ACHN (cell line): ENCODE measurements at regions not wholly inside any gene's neighbourhood (a gene's known extent, or its start where the extent isn't known, plus 50 kb on each side); places are given as distances from the start of the nearest gene placed in this dataset.

Source experiments
- DNase-seq: peaks from one replicate; pipeline ENCODE4 v3.0.0-alpha.2; 2015
- in situ Hi-C: cut with HindIII; loops from 2 replicates; pipeline ENCODE4 v1.10.0; 2017; ENCODE audit warnings: low sequenced_read_pairs, low pct_ligation_motif_present, low pct_unique_long_range_greater_than_20kb

DNA sequence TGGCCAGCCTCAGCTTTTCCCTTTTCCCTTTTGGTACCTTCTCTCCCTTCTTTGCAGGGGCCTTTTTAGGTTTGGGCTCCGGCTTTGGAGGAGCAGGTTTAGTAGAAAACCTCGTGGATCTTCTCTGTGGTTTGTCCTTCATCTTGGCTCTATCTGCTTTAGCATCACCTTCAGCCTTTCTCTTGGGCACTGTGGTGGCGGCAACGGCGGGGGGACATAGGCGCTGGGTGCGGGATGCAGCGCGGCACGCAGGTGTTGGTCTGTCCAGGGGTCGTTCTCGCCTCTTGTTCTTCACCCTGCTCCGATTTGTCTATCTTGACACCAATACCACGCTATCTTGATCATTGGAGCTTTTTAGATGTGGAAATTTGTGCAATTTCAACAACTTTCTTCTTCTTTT, 64.5 kb upstream of the SMAD3 start:
- in situ Hi-C loops, result no loop called here
- DNase-seq, result no peak

DNA sequence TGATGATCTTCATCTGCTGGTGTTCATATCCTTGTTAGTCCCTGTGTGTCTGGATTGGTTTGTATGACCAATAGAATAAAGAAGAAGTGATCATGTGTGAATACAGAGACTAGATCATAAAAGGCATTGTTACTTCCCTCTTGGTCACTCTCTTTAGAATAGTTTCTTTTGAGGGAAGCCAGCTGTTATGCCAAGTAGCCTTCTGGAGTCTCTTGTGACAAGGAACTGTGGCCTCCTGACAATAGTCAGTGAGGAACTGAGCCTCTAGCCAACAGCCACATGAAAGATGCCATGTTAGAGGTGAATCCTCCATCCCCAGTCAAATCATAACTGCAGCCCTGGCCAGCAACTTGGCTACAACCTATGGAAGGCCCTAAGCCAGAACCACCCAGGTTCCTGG, 63.0 kb upstream of the SMAD3 start:
- in situ Hi-C loops, result no loop called here
- DNase-seq, result no peak

DNA sequence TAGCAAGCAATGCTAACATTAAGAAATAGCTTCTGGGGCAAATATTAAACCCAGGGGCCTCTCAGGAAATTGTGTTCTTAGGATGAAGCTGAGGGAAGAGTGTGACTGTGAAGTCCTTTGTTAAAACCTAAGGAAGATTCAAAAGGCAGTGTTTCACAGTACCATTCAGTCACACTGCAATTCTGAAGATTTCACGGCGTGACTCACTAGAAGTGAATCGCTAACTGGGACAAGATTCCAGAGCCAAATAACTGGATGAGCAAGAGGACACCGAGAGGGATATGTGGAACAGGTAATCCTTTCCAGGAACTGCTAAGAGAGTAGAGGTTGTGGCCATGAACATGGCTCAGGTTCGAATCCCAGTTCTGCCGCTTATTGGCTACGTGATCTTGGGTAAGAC, 61.8 kb upstream of the SMAD3 start:
- in situ Hi-C loops, result no loop called here

DNA sequence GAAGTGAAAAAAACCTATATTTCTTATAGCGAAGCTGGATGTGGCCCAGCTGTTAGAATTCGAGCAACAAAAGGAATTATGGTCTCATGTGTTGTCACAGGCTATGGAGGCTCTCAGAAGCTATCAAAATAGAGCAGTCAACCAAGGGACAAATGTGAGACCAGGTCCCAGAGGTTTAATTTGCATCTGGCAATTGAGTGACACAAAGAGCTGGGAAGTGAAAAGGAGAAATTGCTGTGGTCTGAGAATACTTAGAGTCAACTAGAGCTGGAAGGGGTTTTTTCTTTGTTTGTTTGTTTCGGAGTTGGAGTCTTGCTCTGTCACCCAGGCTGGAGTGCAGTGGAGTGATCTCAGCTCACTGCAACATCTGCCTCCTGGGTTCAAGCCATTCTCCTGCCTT, 61.3 kb upstream of the SMAD3 start:
- DNase-seq, result no peak
- in situ Hi-C loops, result no loop called here

More for the DNA sequence above, 61.8 kb upstream of the SMAD3 start:
- peak; percentile 42 for DNase-seq

DNA sequence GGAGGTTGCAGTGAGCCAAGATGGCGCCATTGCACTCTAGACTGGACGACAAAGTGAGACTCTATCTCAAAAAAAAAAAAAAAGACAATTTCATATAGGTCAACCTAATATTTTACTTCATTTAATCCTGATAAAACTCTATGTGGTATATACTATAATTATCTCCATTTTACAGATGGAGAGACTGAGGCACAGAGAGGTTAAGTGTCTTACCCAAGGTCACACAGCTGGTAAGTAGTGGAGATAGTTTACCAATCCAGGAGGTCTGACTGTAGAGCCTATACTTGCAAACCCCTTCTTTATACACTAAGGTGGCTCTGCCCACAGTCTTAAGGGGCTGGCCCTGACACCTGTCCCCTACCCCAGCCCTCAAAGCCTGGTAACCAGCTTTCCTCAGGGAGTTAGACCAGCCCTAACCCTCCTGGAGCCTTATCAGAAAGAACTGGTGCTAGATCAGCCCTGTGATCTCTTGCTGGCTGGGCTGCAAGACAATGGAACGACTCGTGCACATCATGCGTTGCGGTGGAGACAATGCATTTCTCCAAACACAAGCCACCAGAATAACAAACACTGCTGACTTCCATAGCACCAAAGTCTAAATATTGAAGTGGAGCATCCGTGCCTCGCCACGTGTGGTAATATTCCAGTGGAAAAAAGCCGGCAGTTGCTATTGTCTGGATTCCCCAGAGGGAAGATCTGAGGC, 60.0 kb upstream of the SMAD3 start:
- in situ Hi-C loops, result no loop called here
- no peak for DNase-seq

DNA sequence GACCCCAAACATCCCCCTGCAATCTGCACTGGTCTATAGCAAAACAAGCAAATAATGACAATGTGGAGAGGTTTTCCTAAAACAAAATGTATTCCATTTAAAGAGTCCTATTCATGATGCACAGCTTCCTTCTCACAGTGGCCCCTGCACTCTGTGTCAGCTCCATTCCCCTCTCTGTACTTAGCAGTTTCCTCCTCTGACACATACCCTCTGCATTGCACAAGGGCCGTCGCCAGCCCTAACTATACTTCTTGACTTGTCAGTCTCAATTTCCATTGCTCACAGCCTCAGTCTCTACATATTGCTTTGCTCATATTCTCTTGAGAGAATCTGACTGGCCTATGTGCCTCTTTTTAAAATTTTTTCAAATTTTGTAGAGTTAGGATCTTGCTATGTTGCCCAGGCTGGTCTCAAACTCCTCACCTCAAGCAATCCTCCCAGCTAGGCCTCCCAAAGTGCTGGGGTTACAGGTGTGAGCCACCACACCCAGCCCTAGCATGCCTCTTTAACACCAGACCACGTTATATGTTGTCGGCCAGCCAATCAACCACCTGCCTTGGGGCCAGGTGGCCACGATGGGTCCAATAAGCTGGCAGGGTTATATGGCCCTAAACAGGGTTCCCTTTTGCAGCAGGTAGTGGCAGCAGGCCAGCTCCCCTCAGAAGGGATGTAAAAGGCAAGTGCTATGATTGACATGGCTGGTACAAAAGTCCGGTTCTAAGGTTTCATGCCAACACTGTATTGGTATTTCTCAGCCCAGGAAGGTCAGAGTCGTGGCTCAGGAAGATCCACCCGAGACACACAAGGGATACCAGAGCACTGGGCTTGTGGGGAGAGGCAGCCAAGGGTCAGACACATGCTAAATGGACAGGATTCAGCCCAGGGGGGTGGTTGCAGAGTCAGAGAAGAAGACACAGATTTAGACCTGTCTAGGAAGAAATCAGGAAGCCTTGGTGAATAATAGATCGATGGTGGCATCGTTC, 59.0 kb upstream of the SMAD3 start:
- in situ Hi-C loops, result no loop called here
- DNase-seq, result no peak

DNA sequence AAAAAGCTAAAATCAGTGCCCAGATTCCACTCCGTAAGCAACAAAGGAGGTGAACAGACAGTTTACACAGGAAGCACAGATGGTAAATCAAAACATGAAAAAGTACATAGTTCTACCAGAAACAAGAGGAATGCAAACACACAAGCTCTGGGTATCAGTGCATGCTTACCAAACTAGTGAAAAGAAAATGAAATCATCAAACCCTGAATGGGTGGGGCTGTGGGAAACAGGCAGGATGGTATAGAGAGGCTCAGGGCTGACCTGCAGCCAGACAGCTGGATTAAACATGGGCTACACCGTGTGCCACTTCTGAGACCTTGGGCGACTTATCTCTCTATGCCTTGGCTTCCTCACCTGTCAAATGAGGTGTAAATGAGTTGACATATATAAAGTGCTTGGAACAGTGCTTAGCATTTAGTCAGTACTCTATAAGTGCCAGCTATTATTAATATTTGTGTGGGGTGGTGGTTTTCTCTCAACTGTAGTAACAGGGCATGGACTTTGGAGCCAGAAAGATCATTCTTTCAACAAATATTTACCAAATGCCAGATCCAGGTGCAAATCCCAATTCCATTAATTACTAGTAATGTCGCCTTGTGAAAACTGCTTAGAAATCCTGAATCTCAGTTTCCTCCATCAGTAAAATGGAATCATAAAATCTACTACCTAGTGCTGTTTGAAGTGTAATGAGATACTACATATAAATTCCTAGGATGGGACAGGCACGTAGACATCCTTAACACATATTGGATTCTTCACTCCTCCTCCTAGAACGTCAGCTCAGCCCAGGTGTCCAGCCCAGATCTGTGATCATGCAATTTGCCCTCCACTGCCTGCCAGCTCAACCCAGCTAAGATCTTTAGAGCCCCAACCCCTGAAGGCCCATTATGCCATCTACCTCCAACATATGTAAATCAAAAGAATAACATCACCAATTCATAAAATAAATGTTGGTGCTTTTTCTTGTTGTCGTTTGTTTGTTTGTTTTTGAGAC, 55.5 kb upstream of the SMAD3 start:
- in situ Hi-C loops, result no loop called here
- DNase-seq, result no peak

DNA sequence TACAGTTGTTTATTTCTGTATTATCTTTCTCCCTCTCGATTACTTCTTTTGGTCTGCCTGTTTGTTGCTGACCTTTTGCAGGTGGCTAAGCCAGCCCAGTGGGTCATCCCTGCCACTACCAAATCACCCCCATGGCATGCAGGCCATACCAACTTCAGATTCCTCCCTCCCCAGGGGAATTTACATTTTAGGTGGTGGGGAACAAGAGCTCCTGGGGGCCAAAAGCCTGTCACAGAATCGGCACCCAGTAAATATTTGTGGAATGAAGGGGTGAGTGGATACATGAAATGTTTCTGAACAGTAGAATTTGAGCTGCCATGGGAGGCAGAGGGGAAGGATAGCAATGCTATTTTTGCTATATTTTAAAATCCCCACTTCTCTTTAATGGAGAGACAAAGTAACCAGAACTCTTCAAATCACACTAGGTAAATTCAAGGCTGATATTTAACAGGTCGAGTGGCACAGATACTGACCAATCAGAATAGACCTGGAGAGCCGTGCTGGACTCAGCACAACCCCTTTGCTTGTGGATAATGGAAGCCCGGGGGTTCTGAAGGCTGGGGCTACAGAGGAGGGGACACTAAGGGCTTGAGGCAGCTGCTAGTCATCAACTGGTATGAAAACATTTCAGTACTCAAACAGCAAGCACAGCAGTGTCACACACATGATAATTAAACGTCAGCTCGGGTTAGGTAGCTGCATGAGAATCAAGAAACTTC, 54.3 kb upstream of the SMAD3 start:
- in situ Hi-C loops, result no loop called here
- DNase-seq, result no peak

DNA sequence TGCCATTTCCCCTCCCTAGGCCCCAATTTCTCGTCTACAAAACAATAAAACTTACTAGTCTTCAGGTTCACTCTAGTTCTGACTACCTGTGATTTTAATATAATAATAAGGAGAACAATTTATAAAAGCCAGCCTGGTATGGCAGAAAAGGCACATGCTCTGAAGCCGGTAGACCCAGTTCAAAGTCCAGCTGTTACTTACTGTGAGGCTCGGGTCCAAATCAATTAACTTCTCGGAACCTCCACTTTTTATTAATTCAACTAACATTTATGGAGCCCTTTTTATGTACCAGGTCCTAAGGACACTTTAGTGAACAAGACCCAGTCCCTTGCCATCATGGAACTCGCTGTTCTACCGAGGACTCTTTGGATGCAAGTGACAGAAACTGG, 53.8 kb upstream of the SMAD3 start:
- in situ Hi-C loops, result no loop called here

DNA sequence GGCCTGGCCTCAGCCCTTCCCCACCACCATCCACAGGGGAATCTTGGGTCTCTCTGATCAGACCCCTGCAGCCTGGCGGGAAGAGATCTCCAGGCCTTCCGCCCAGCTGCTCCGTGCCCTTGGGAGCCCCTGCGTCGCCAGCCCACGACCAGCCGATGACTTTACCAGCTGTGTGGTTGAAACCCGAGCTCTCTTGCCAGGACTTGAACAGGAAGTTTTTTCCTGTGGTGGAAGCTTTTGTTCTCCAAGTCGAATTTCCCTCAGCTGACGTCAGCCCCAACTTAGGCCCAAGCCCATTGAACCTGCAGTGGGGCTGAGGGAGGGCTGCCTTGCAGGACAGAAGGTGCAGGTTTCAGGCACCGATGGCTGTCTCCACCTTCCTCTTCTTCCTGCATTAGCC, 51.7 kb upstream of the SMAD3 start:
- in situ Hi-C loops, result no loop called here
- DNase-seq, result no peak

More for the DNA sequence above, 53.8 kb upstream of the SMAD3 start:
- DNase-seq, result no peak
